Ectodermal cell (in vitro differentiated cells): ENCODE measurements at regions not wholly inside any gene's neighbourhood (a gene's known extent, or its start where the extent isn't known, plus 50 kb on each side); places are given as distances from the start of the nearest gene placed in this dataset.

Experiments
- H3K27ac ChIP-seq: 2 replicates; pipeline ENCODE4 v1.7.0; 2013; ENCODE audit warnings: mild to moderate bottlenecking, low read depth, low read length; ENCODE audit not compliant: insufficient read depth, poor library complexity, severe bottlenecking
- H3K27me3 ChIP-seq: 2 replicates; pipeline ENCODE4 v1.7.0; 2013; ENCODE audit warnings: mild to moderate bottlenecking, low read length; ENCODE audit not compliant: insufficient read depth, control insufficient read depth, poor library complexity, severe bottlenecking
- H3K36me3 ChIP-seq: one replicate; pipeline ENCODE4 v1.7.0; 2013; ENCODE audit warnings: low read length; ENCODE audit not compliant: control insufficient read depth, insufficient read depth
- H3K4me1 ChIP-seq: one replicate; pipeline ENCODE4 v1.7.0; 2013; ENCODE audit warnings: low read length; ENCODE audit not compliant: control insufficient read depth, insufficient read depth
- H3K4me3 ChIP-seq: 2 replicates; pipeline ENCODE4 v1.7.0; 2013; ENCODE audit warnings: low read depth, low read length, control low read depth; ENCODE audit not compliant: insufficient read depth
- H3K9me3 ChIP-seq: 2 replicates; pipeline ENCODE4 v1.7.0; 2013; ENCODE audit warnings: mild to moderate bottlenecking, low read length, moderate library complexity; ENCODE audit not compliant: control insufficient read depth
- WGBS, 2 experiments: methylation state at CpG; one replicate each; pipeline ENCODE4 v1.1.7; 2013; ENCODE audit warnings: missing lambda C conversion rate in 2 of 2; 5-methylcytosine and 5-hydroxymethylcytosine counted together

- WGBS, 2 experiments = 90% methylated on average over 3 of the region's 3 CpGs
- H3K27me3 ChIP-seq = no peaks in the 10 kb centered on the region
- no peaks in the 10 kb centered on the region for H3K9me3 ChIP-seq
- no peak overlapping the region for H3K4me3 ChIP-seq
- H3K27ac ChIP-seq = no peak overlapping the region
- no peaks in the 10 kb centered on the region for H3K36me3 ChIP-seq
- H3K4me1 ChIP-seq = peaks cover 18% of the 10 kb centered on the region
These were observed 50.0 kb upstream of the ALDH1B1 start for GRCh38 chr9:38342532-38342931.

- no peak overlapping the region for H3K27ac ChIP-seq
- 94% methylated on average over 4 of the region's 4 CpGs for WGBS, 2 experiments
- H3K4me1 ChIP-seq = peaks cover 18% of the 10 kb centered on the region
- no peaks in the 10 kb centered on the region for H3K27me3 ChIP-seq
- H3K9me3 ChIP-seq = no peaks in the 10 kb centered on the region
- H3K36me3 ChIP-seq = no peaks in the 10 kb centered on the region
- H3K4me3 ChIP-seq = no peak overlapping the region
These were observed 50.4 kb upstream of the ALDH1B1 start for GRCh38 chr9:38342096-38342495.

- WGBS, 2 experiments = 92 to 94% methylated on average over 2 of the region's 2 CpGs
- no peaks in the 10 kb centered on the region for H3K36me3 ChIP-seq
These were observed 53.0 kb upstream of the ALDH1B1 start for GRCh38 chr9:38339496-38339895.

GRCh38 chr9:38339087-38339486 is 53.4 kb upstream of the ALDH1B1 start:
- H3K4me1 ChIP-seq = peaks cover 13% of the 10 kb centered on the region
- H3K27ac ChIP-seq = no peak overlapping the region
- WGBS, 2 experiments = 76 to 92% methylated on average over 3 of the region's 3 CpGs
- H3K27me3 ChIP-seq = no peaks in the 10 kb centered on the region
- no peak overlapping the region for H3K4me3 ChIP-seq
- H3K9me3 ChIP-seq = no peaks in the 10 kb centered on the region
- no peaks in the 10 kb centered on the region for H3K36me3 ChIP-seq

More at GRCh38 chr9:38339496-38339895, 53.0 kb upstream of the ALDH1B1 start:
- Histone ChIP-seq H3K27ac (no peak overlapping the region), H3K9me3 (no peaks in the 10 kb centered on the region), H3K27me3 (no peaks in the 10 kb centered on the region), H3K4me1 (peaks cover 13% of the 10 kb centered on the region), H3K4me3 (no peak overlapping the region)

GRCh38 chr9:38338342-38339018 is 54.0 kb upstream of the ALDH1B1 start:
- H3K36me3 ChIP-seq = no peaks in the 10 kb centered on the region
- H3K9me3 ChIP-seq = no peaks in the 10 kb centered on the region
- 95 to 96% methylated on average over 5 of the region's 5 CpGs for WGBS, 2 experiments
- no peaks in the 10 kb centered on the region for H3K27me3 ChIP-seq
- no peak overlapping the region for H3K27ac ChIP-seq
- peaks cover 13% of the 10 kb centered on the region for H3K4me1 ChIP-seq
- H3K4me3 ChIP-seq = no peak overlapping the region

GRCh38 chr9:38337706-38338264 is 54.7 kb upstream of the ALDH1B1 start:
- H3K9me3 ChIP-seq = no peaks in the 10 kb centered on the region
- peaks cover 13% of the 10 kb centered on the region for H3K4me1 ChIP-seq
- no peak overlapping the region for H3K27ac ChIP-seq
- H3K4me3 ChIP-seq = no peak overlapping the region
- no peaks in the 10 kb centered on the region for H3K36me3 ChIP-seq
- 88% methylated on average over 9 of the region's 9 CpGs for WGBS, 2 experiments
- H3K27me3 ChIP-seq = no peaks in the 10 kb centered on the region

- no peak overlapping the region for H3K27ac ChIP-seq
- H3K4me3 ChIP-seq = no peak overlapping the region
- no peaks in the 10 kb centered on the region for H3K27me3 ChIP-seq
- 81 to 82% methylated on average over 7 of the region's 7 CpGs for WGBS, 2 experiments
- no peaks in the 10 kb centered on the region for H3K9me3 ChIP-seq
- H3K4me1 ChIP-seq = peaks cover 13% of the 10 kb centered on the region
- H3K36me3 ChIP-seq = no peaks in the 10 kb centered on the region
These were observed 55.3 kb upstream of the ALDH1B1 start for GRCh38 chr9:38337181-38337580.

GRCh38 chr9:38336341-38336740 is 56.2 kb upstream of the ALDH1B1 start:
- Histone ChIP-seq H3K4me3 (no peak overlapping the region), H3K9me3 (no peaks in the 10 kb centered on the region), H3K4me1 (peaks cover 13% of the 10 kb centered on the region), H3K36me3 (no peaks in the 10 kb centered on the region), H3K27me3 (no peaks in the 10 kb centered on the region), H3K27ac (no peak overlapping the region)
- WGBS, 2 experiments = 72 to 78% methylated on average over 8 of the region's 8 CpGs

- H3K27ac ChIP-seq = no peak overlapping the region
- 88 to 96% methylated on average over 1 of the region's 1 CpG for WGBS, 2 experiments
- H3K4me3 ChIP-seq = no peak overlapping the region
- no peaks in the 10 kb centered on the region for H3K9me3 ChIP-seq
- H3K4me1 ChIP-seq = peaks cover 13% of the 10 kb centered on the region
- H3K36me3 ChIP-seq = no peaks in the 10 kb centered on the region
- no peaks in the 10 kb centered on the region for H3K27me3 ChIP-seq
These were observed 56.8 kb upstream of the ALDH1B1 start for GRCh38 chr9:38335686-38336085.

GRCh38 chr9:38334234-38334633 is 58.3 kb upstream of the ALDH1B1 start:
- Histone ChIP-seq H3K4me1 (peaks cover 13% of the 10 kb centered on the region), H3K27ac (no peak overlapping the region), H3K27me3 (no peaks in the 10 kb centered on the region), H3K36me3 (no peaks in the 10 kb centered on the region), H3K4me3 (no peak overlapping the region), H3K9me3 (no peaks in the 10 kb centered on the region)
- 28 to 34% methylated on average over 3 of the region's 3 CpGs for WGBS, 2 experiments
